ENCODE measurements at regions not wholly inside any gene's neighbourhood (a gene's known extent, or its start where the extent isn't known, plus 50 kb on each side); places are given as distances from the start of the nearest gene placed in this dataset.

DNA sequence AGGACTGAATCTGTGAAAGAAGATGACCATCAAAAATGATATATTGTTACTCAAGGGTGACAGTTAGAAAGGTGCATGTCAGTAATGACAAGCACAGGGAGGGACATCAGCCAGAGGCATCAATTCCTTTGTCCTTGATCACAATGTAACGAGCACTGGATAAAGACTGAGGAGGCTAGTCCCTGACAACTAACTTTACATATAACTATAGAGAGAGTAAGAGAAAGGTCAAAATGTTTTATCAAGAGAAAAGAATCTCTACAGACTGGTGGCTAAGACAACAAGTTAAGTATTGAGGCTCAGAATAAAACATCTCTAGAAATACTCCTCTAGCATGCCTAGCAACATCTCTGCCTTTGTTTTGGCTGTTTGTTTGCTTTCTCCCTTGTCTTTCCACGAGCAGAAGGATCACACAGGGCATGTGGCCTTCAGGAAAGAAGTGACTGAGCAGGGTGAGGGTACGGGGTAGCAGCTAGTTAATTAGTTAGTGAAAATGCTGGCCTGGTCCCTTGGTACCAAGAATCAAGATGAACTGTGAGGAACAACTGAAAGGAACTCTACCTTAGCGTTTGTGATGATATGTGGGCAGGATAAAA is 724.1 kb upstream of the MEF2C start:
- Histone ChIP-seq H3K27me3 (ENCODE audit: control insufficient read depth, insufficient read depth, low read length) (no peaks in the 10 kb centered on the region), H3K36me3 (ENCODE audit: control insufficient read depth in 2 of 3, insufficient read depth in 3 of 3, low read length in 3 of 3) (no peaks in the 10 kb centered on the region), H3K27ac (ENCODE audit: low read depth in 2 of 2, low read length in 2 of 2) (no peak overlapping the region), H3K9ac (ENCODE audit: low read length in 3 of 3) (no peak overlapping the region), H3K4me3 (ENCODE audit: low read length in 3 of 3) (no peak overlapping the region), H3K9me3 (ENCODE audit: control insufficient read depth in 2 of 3, insufficient read depth in 1 of 3, low read length in 3 of 3) (no peaks in the 10 kb centered on the region), H3K4me1 (ENCODE audit: control insufficient read depth in 2 of 3, insufficient read depth in 2 of 3, low read depth in 1 of 3, low read length in 3 of 3) (no peaks in the 10 kb centered on the region)
- FAIRE-seq (no peak), DNase-seq (no peak)
- intact Hi-C loops (cut with DNase I) = no loop called here
- no peak for TF ChIP-seq CTCF (IDR thresholded peaks at IDR 0.05; ENCODE audit: borderline replicate concordance, extremely low read depth, insufficient read depth)

DNA sequence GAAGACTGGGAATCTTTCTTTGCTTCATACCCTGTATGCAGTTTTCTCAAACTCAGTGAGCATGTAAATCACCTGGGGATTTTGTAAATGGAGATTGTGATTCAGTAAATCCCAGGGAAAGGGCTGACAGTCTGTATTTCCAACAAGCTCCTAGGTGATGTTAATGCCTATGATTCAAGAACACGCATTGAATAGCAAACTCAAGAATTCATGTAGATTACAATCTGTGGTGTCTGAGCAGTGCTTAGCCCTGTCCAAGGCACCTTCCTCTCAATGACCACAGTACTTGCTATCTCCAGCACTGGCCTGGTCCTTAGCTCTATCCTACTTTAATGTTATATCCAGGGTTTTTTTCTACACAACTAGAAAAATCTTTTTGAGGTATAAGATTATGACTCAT is 721.4 kb upstream of the MEF2C start:
- Histone ChIP-seq H3K27ac (ENCODE audit: low read depth in 2 of 2, low read length in 2 of 2) (no peak overlapping the region), H3K9me3 (ENCODE audit: control insufficient read depth in 2 of 3, insufficient read depth in 1 of 3, low read length in 3 of 3) (no peaks in the 10 kb centered on the region), H3K9ac (ENCODE audit: low read length in 3 of 3) (no peak overlapping the region), H3K36me3 (ENCODE audit: control insufficient read depth in 2 of 3, insufficient read depth in 3 of 3, low read length in 3 of 3) (no peaks in the 10 kb centered on the region), H3K4me1 (ENCODE audit: control insufficient read depth in 2 of 3, insufficient read depth in 2 of 3, low read depth in 1 of 3, low read length in 3 of 3) (no peaks in the 10 kb centered on the region), H3K27me3 (ENCODE audit: control insufficient read depth, insufficient read depth, low read length) (no peaks in the 10 kb centered on the region), H3K4me3 (ENCODE audit: low read length in 3 of 3) (no peak overlapping the region)
- no peak for TF ChIP-seq CTCF (IDR thresholded peaks at IDR 0.05; ENCODE audit: borderline replicate concordance, extremely low read depth, insufficient read depth)
- no peak for FAIRE-seq
- intact Hi-C loops (cut with DNase I) = no loop called here
- no peak for DNase-seq

DNA sequence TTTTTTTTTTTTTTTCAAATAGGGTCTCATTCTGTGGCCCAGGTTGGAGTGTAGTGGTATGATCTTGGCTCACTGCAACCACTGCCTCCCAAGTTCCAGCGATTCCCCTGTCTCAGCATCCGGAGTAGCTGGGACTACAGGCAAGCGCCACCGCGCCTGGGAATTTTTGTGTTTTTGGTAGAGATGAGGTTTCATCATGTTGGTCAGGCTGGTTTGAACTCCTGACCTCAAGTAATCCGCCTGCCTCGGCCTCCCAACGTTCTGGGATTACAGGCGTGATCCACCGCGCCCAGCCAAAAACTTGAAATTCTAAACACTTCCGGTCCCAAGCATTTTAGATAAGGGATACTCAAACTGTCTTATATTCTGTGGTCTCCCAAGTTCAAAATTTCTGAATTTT is 718.9 kb upstream of the MEF2C start:
- Histone ChIP-seq H3K4me3 (ENCODE audit: low read length in 3 of 3) (no peak overlapping the region), H3K27me3 (ENCODE audit: control insufficient read depth, insufficient read depth, low read length) (no peaks in the 10 kb centered on the region), H3K9ac (ENCODE audit: low read length in 3 of 3) (no peak overlapping the region), H3K4me1 (ENCODE audit: control insufficient read depth in 2 of 3, insufficient read depth in 2 of 3, low read depth in 1 of 3, low read length in 3 of 3) (no peaks in the 10 kb centered on the region), H3K9me3 (ENCODE audit: control insufficient read depth in 2 of 3, insufficient read depth in 1 of 3, low read length in 3 of 3) (no peaks in the 10 kb centered on the region), H3K36me3 (ENCODE audit: control insufficient read depth in 2 of 3, insufficient read depth in 3 of 3, low read length in 3 of 3) (no peaks in the 10 kb centered on the region), H3K27ac (ENCODE audit: low read depth in 2 of 2, low read length in 2 of 2) (no peak overlapping the region)
- intact Hi-C loops (cut with DNase I) = no loop called here
- no peak for TF ChIP-seq CTCF (IDR thresholded peaks at IDR 0.05; ENCODE audit: borderline replicate concordance, extremely low read depth, insufficient read depth)
- no peak for DNase-seq
- no peak for FAIRE-seq

DNA sequence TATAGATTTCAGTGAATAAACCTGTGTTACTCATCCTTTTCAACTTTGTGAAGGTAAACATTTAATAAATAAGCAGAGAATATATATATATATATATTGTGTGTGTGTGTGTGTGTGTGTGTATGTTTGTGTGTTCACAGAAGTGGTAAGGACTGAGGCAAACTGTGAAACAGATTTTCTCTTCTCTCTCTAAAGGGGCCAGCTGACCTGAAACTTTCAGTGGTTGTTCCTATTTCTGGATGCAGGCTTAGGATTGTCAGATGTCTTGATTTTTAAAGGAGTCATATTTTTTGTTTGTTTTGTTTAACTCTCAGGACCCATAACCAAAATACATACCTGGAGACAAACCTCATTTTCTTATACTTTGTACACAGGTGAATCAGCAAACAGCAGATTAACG is 714.9 kb upstream of the MEF2C start:
- FAIRE-seq = no peak
- no peaks in the 10 kb centered on the region for H3K4me1 ChIP-seq (ENCODE audit: control insufficient read depth in 2 of 3, insufficient read depth in 2 of 3, low read depth in 1 of 3, low read length in 3 of 3)
- intact Hi-C loops (cut with DNase I) = no loop called here

More for the DNA sequence above, 714.9 kb upstream of the MEF2C start:
- Histone ChIP-seq H3K27me3 (ENCODE audit: control insufficient read depth, insufficient read depth, low read length) (no peaks in the 10 kb centered on the region), H3K9me3 (ENCODE audit: control insufficient read depth in 2 of 3, insufficient read depth in 1 of 3, low read length in 3 of 3) (no peaks in the 10 kb centered on the region), H3K36me3 (ENCODE audit: control insufficient read depth in 2 of 3, insufficient read depth in 3 of 3, low read length in 3 of 3) (no peaks in the 10 kb centered on the region), H3K4me3 (ENCODE audit: low read length in 3 of 3) (no peak overlapping the region), H3K9ac (ENCODE audit: low read length in 3 of 3) (no peak overlapping the region), H3K27ac (ENCODE audit: low read depth in 2 of 2, low read length in 2 of 2) (no peak overlapping the region)
- no peak for DNase-seq
- no peak for TF ChIP-seq CTCF (IDR thresholded peaks at IDR 0.05; ENCODE audit: borderline replicate concordance, extremely low read depth, insufficient read depth)
